Gastroesophageal sphincter (tissue), 4 donors: ENCODE measurements at regions not wholly inside any gene's neighbourhood (a gene's known extent, or its start where the extent isn't known, plus 50 kb on each side); places are given as distances from the start of the nearest gene placed in this dataset.

Experiments used
- ATAC-seq: fragments of 150-250 bp; one replicate; pipeline ENCODE4 v1.9.1; 2016; ENCODE audit warnings: mild to moderate bottlenecking, moderate library complexity
- H3K27ac ChIP-seq, 4 donors: fragments of 200-600 bp; sonication (generic) in 3 of 4; 1 replicate in 3 of 4; 2 replicates in 1 of 4; pipeline ENCODE4 v1.5.1; 2016 to 2019
- H3K27me3 ChIP-seq: fragments of 200-600 bp; sonication (generic); one replicate; pipeline ENCODE4 v1.5.1; 2019
- H3K36me3 ChIP-seq, 2 donors: fragments of 200-600 bp; sonication (generic); one replicate each; pipeline ENCODE4 v1.5.1; 2019; ENCODE audit warnings: control low read depth in 1 of 2
- H3K4me1 ChIP-seq, 3 donors: fragments of 200-600 bp; sonication (generic); 1 replicate in 2 of 3; 2 replicates in 1 of 3; pipeline ENCODE4 v1.5.1; 2016 to 2019; ENCODE audit warnings: control low read depth in 2 of 3
- H3K4me3 ChIP-seq, 2 donors: fragments of 200-600 bp; sonication (generic); one replicate each; pipeline ENCODE4 v1.5.1; 2019; ENCODE audit warnings: mild to moderate bottlenecking in 1 of 2, moderate library complexity in 1 of 2
- H3K9me3 ChIP-seq, 3 donors: fragments of 200-600 bp; sonication (generic); one replicate each; pipeline ENCODE4 v1.5.1; 2017 to 2019; ENCODE audit warnings: control low read depth in 2 of 3
- EP300 ChIP-seq: sonication (generic); formaldehyde crosslinking; IDR thresholded peaks from one replicate; pipeline ENCODE4 v1.6.1; 2017; ENCODE audit warnings: antibody characterized with exemption, mild to moderate bottlenecking
- POLR2A ChIP-seq, 2 donors: fragments of 450-650 bp; IDR thresholded peaks; one replicate each; pipeline ENCODE4 v1.6.1; 2017; ENCODE audit warnings: antibody characterized with exemption in 2 of 2, mild to moderate bottlenecking in 2 of 2, moderate library complexity in 1 of 2
- POLR2AphosphoS5 ChIP-seq: sonication (generic); formaldehyde crosslinking; IDR thresholded peaks from one replicate; pipeline ENCODE4 v1.6.1; 2017; ENCODE audit warnings: antibody characterized with exemption
- WGBS, 2 donors: methylation state at CpG; one replicate each; pipeline ENCODE4 v1.1.5; 2018; ENCODE audit warnings: low coverage in 1 of 2; 5-methylcytosine and 5-hydroxymethylcytosine counted together
- TF ChIP-seq, protein P1 (sequence below), 4 experiments: fragments of 200-600 bp in 2 of 4; fragments of 450-650 bp in 2 of 4; sonication (generic) in 1 of 4; IDR thresholded peaks; one replicate each; pipeline ENCODE4 v1.5.1; 2017 to 2019; ENCODE audit warnings: antibody characterized with exemption in 4 of 4, mild to moderate bottlenecking in 2 of 4, moderate library complexity in 2 of 4

DNA sequence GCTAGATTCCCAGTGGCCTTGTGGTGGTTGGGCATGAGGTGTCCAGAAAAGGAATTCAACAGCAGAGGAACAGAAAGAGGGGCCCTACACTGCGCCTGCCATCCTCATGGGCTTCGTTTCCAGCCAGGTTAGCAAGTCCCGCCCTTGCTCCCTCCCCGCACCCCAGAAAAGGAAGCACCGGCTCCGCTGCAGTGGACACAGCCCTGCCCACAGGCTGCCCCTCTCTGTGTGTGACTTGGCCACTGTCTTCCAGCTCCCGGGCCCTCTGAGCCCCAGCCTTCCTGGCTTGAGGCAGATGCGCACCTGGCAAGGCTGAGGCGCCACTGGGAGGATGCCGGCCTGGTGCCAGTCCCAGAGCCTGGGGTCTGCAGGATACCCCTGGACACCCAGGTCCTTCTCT lies 305.0 kb upstream of the IRX4 start:
- Histone ChIP-seq H3K4me3 (no peak overlapping the region), H3K27me3 (peaks cover 51% of the 10 kb centered on the region), H3K27ac (no peak overlapping the region), H3K36me3 (no peaks in the 10 kb centered on the region), H3K4me1 (no peaks in the 10 kb centered on the region), H3K9me3 (no peaks in the 10 kb centered on the region)
- 100% methylated on average over 4 of the region's 10 CpGs; no CpG with 5 or more reads in 1 of the 2 donors for WGBS, 2 donors
- TF ChIP-seq POLR2A (IDR thresholded peaks at IDR 0.05), result no peak
- no peak for TF ChIP-seq EP300
- TF ChIP-seq POLR2AphosphoS5, result no peak
- TF ChIP-seq, protein P1, sequence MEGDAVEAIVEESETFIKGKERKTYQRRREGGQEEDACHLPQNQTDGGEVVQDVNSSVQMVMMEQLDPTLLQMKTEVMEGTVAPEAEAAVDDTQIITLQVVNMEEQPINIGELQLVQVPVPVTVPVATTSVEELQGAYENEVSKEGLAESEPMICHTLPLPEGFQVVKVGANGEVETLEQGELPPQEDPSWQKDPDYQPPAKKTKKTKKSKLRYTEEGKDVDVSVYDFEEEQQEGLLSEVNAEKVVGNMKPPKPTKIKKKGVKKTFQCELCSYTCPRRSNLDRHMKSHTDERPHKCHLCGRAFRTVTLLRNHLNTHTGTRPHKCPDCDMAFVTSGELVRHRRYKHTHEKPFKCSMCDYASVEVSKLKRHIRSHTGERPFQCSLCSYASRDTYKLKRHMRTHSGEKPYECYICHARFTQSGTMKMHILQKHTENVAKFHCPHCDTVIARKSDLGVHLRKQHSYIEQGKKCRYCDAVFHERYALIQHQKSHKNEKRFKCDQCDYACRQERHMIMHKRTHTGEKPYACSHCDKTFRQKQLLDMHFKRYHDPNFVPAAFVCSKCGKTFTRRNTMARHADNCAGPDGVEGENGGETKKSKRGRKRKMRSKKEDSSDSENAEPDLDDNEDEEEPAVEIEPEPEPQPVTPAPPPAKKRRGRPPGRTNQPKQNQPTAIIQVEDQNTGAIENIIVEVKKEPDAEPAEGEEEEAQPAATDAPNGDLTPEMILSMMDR (IDR thresholded peaks at IDR 0.05), result no peak
- ATAC-seq, result no peak

DNA sequence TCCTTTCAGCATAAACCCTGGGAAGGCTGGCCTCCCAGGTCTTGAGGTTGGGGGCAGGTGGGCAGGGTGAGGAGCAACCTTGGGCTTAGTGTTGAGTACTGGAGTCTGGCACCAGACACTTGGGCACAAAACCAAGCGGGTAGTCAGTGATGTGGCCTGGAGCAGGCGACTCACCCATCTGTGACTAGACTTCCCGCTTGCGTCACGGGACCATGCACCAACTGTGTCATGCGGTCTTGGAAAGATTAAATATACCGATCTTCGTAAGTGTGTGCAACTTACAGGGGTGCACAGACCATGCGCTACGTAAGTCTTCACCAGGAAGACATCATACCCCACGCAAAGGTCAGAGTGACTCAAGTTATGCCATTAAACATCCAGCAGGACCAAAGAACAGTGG lies 304.4 kb upstream of the IRX4 start:
- TF ChIP-seq POLR2A (IDR thresholded peaks at IDR 0.05), result no peak
- no peak for TF ChIP-seq POLR2AphosphoS5
- no peak for TF ChIP-seq EP300
- TF ChIP-seq, protein P1 (IDR thresholded peaks at IDR 0.05), result no peak
- peaks cover 48% of the 10 kb centered on the region for H3K27me3 ChIP-seq
- 90 to 97% methylated on average over 2 to 10 of the region's 11 CpGs for WGBS, 2 donors
- H3K4me1 ChIP-seq, result no peaks in the 10 kb centered on the region
- no peaks in the 10 kb centered on the region for H3K9me3 ChIP-seq
- ATAC-seq, result no peak
- H3K4me3 ChIP-seq, result no peak overlapping the region
- no peaks in the 10 kb centered on the region for H3K36me3 ChIP-seq
- no peak overlapping the region for H3K27ac ChIP-seq

DNA sequence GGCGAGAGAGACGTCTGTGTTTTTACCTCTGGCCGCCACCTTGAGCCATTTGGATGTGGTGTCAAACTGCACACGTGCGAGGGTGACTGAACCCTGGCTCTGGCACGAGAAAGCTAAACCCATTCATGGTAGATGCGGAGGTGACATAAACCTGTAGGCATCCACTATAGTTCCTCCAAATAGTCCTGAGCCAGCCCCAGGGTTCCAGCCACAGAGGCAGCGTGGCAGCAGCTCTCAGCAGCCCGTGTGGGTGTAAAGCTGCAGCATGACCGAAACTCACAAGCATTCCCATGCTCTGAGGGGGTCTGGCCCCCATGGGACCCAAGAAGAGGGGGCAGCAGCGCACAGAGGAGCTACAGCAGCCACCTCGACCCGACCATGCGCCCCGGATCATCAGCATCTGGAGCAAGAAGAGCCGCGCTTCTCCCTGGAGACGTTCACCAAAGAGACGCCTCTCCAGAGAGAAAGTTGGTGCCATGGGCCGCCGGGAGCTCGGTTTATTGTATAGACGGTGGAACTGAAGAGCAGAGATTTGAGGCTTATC lies 303.8 kb upstream of the IRX4 start:
- Histone ChIP-seq H3K4me3 (no peak overlapping the region), H3K27me3 (peaks cover 47% of the 10 kb centered on the region), H3K4me1 (no peaks in the 10 kb centered on the region), H3K9me3 (no peaks in the 10 kb centered on the region), H3K36me3 (no peaks in the 10 kb centered on the region), H3K27ac (no peak overlapping the region)
- WGBS, 2 donors, result 81 to 94% methylated on average over 2 to 5 of the region's 23 CpGs
- no peak for ATAC-seq
- TF ChIP-seq EP300 (no peak), POLR2AphosphoS5 (no peak), POLR2A (IDR thresholded peaks at IDR 0.05) (no peak)
- TF ChIP-seq, protein P1 (IDR thresholded peaks at IDR 0.05), result no peak

DNA sequence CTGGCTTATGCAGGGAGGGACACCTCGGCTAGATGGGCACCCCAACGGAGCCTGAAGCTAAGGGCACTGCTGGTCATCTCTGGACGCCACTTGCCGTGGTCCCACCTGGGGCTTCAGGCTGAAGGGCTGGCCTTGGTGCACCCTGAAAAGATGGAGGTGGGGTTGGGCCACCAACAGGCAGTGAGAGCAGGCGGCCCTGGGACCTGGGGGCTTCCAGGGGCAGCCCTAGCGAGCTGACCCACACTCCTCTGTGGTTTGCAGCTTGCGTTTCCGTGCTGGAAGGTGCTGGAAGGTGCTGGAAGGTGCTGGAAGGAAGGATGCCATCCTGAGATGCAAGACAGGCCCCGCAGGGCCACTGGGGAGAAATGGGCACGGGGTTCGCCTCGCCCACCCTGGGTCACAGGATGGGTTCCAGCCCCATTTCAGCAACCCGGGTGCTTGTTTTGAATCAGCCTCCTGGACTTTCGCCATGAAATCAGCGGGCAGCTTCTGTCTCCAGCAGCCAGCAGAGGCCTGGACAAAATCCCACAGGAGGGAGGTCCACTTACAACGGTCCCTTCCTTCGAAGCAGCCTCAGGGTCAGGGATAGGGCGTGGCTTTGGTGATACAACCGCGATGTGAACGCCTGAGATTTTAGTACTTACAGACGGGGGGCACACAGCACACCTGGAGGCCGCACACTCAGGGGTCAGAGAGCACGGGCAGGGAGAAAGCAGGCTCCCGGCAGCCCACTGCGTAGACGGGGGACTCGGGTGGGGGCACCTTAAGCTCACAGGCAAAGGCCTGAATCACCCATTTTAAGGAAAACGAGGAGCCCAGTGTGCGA lies 303.1 kb upstream of the IRX4 start:
- no peaks in the 10 kb centered on the region for H3K9me3 ChIP-seq
- H3K36me3 ChIP-seq, result no peaks in the 10 kb centered on the region
- no peak for TF ChIP-seq POLR2A (IDR thresholded peaks at IDR 0.05)
- TF ChIP-seq POLR2AphosphoS5, result no peak
- TF ChIP-seq, protein P1 (IDR thresholded peaks at IDR 0.05), result no peak
- no peak for TF ChIP-seq EP300
- no peak overlapping the region for H3K4me3 ChIP-seq
- H3K4me1 ChIP-seq, result no peaks in the 10 kb centered on the region
- ATAC-seq, result no peak
- H3K27me3 ChIP-seq, result peaks cover 51% of the 10 kb centered on the region
- 90% methylated on average over 2 of the region's 30 CpGs; no CpG with 5 or more reads in 1 of the 2 donors for WGBS, 2 donors
- H3K27ac ChIP-seq, result no peak overlapping the region
